ENCODE measurements at regions not wholly inside any gene's neighbourhood (a gene's known extent, or its start where the extent isn't known, plus 50 kb on each side); places are given as distances from the start of the nearest gene placed in this dataset.

DNA sequence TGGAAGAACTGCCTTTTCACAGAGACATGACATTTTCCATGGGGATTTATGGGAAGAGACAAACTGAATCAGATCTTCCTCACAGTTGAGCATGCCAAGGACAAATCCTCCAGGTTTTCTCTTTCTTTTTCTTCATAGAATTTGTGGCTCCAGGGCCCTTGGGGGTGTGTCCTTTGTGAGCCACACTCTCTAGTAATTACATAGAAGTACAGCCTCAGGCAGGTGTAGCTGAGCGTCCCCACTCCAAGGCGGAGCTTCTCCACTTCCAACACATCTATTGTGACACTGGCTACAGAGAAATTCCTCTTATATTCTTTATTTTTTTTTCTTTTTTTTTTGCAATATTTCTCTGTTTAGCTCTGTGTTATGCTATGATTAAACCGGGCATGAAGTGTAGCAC, 420.5 kb upstream of the CD180 start:
- DNase-seq (ENCODE audit: low read depth, low spot score) (no peak), ATAC-seq (no peak), FAIRE-seq (no peak)
- Histone ChIP-seq H3K4me3 (no peak overlapping the region), H4K20me1 (ENCODE audit: control insufficient read depth, insufficient read depth) (no peaks in the 10 kb centered on the region), H3K4me2 (ENCODE audit: control insufficient read depth, insufficient read depth) (no peak overlapping the region), H3K27ac (ENCODE audit: control insufficient read depth, insufficient read depth) (no peak overlapping the region), H2AFZ (ENCODE audit: control insufficient read depth, low read depth, low read length) (no peak overlapping the region), H3K4me1 (ENCODE audit: control insufficient read depth, insufficient read depth, low read length) (no peaks in the 10 kb centered on the region), H3K36me3 (ENCODE audit: control insufficient read depth in 2 of 2, insufficient read depth in 2 of 2, low read length in 1 of 2) (no peaks in the 10 kb centered on the region), H3K9me3 (replicated peaks; ENCODE audit: control insufficient read depth, insufficient read depth, low read length) (no peaks in the 10 kb centered on the region), H3K9ac (ENCODE audit: control insufficient read depth, insufficient read depth, low read length) (no peak overlapping the region), H3K27me3 (replicated peaks in 1 of 2; ENCODE audit: control insufficient read depth in 2 of 2, insufficient read depth in 2 of 2, low read length in 1 of 2) (no peaks in the 10 kb centered on the region), H3K79me2 (ENCODE audit: control insufficient read depth, insufficient read depth, low read length) (no peaks in the 10 kb centered on the region)
- BruUV-seq (replicated peaks): no TSS peak
- CTCF ChIA-PET: no interaction called here
- TF ChIP-seq BRCA1 (IDR thresholded peaks at IDR 0.05; ENCODE audit: low read depth, low read length) (no peak), BHLHE40 (IDR thresholded peaks at IDR 0.05; ENCODE audit: borderline replicate concordance in 1 of 2, low read depth in 2 of 2, low read length in 1 of 2) (no peak), ZNF622 (IDR thresholded peaks at IDR 0.05) (no peak), RCOR1 (conservative IDR thresholded peaks at IDR 0.05; ENCODE audit: low read depth, low read length) (no peak), SIX5 (IDR thresholded peaks at IDR 0.05; ENCODE audit: low read depth, low read length, severe bottlenecking) (no peak), RUNX3 (IDR thresholded peaks at IDR 0.05; ENCODE audit: low read length) (no peak), SMC3 (IDR thresholded peaks at IDR 0.05; ENCODE audit: borderline replicate concordance, low read length) (no peak), JUNB (IDR thresholded peaks at IDR 0.05) (no peak)
- TF ChIP-seq, protein P1, sequence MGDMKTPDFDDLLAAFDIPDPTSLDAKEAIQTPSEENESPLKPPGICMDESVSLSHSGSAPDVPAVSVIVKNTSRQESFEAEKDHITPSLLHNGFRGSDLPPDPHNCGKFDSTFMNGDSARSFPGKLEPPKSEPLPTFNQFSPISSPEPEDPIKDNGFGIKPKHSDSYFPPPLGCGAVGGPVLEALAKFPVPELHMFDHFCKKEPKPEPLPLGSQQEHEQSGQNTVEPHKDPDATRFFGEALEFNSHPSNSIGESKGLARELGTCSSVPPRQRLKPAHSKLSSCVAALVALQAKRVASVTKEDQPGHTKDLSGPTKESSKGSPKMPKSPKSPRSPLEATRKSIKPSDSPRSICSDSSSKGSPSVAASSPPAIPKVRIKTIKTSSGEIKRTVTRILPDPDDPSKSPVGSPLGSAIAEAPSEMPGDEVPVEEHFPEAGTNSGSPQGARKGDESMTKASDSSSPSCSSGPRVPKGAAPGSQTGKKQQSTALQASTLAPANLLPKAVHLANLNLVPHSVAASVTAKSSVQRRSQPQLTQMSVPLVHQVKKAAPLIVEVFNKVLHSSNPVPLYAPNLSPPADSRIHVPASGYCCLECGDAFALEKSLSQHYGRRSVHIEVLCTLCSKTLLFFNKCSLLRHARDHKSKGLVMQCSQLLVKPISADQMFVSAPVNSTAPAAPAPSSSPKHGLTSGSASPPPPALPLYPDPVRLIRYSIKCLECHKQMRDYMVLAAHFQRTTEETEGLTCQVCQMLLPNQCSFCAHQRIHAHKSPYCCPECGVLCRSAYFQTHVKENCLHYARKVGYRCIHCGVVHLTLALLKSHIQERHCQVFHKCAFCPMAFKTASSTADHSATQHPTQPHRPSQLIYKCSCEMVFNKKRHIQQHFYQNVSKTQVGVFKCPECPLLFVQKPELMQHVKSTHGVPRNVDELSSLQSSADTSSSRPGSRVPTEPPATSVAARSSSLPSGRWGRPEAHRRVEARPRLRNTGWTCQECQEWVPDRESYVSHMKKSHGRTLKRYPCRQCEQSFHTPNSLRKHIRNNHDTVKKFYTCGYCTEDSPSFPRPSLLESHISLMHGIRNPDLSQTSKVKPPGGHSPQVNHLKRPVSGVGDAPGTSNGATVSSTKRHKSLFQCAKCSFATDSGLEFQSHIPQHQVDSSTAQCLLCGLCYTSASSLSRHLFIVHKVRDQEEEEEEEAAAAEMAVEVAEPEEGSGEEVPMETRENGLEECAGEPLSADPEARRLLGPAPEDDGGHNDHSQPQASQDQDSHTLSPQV (IDR thresholded peaks at IDR 0.05): no peak
- TF ChIP-seq, protein P2, sequence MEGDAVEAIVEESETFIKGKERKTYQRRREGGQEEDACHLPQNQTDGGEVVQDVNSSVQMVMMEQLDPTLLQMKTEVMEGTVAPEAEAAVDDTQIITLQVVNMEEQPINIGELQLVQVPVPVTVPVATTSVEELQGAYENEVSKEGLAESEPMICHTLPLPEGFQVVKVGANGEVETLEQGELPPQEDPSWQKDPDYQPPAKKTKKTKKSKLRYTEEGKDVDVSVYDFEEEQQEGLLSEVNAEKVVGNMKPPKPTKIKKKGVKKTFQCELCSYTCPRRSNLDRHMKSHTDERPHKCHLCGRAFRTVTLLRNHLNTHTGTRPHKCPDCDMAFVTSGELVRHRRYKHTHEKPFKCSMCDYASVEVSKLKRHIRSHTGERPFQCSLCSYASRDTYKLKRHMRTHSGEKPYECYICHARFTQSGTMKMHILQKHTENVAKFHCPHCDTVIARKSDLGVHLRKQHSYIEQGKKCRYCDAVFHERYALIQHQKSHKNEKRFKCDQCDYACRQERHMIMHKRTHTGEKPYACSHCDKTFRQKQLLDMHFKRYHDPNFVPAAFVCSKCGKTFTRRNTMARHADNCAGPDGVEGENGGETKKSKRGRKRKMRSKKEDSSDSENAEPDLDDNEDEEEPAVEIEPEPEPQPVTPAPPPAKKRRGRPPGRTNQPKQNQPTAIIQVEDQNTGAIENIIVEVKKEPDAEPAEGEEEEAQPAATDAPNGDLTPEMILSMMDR (IDR thresholded peaks at IDR 0.05 in 2 of 3, conservative IDR thresholded peaks at IDR 0.05 in 1 of 3; ENCODE audit: control insufficient read depth in 2 of 3, extremely low read depth in 1 of 3, insufficient read depth in 1 of 3, low read depth in 3 of 3, low read length in 3 of 3): no peak
- TF ChIP-seq, protein P3, sequence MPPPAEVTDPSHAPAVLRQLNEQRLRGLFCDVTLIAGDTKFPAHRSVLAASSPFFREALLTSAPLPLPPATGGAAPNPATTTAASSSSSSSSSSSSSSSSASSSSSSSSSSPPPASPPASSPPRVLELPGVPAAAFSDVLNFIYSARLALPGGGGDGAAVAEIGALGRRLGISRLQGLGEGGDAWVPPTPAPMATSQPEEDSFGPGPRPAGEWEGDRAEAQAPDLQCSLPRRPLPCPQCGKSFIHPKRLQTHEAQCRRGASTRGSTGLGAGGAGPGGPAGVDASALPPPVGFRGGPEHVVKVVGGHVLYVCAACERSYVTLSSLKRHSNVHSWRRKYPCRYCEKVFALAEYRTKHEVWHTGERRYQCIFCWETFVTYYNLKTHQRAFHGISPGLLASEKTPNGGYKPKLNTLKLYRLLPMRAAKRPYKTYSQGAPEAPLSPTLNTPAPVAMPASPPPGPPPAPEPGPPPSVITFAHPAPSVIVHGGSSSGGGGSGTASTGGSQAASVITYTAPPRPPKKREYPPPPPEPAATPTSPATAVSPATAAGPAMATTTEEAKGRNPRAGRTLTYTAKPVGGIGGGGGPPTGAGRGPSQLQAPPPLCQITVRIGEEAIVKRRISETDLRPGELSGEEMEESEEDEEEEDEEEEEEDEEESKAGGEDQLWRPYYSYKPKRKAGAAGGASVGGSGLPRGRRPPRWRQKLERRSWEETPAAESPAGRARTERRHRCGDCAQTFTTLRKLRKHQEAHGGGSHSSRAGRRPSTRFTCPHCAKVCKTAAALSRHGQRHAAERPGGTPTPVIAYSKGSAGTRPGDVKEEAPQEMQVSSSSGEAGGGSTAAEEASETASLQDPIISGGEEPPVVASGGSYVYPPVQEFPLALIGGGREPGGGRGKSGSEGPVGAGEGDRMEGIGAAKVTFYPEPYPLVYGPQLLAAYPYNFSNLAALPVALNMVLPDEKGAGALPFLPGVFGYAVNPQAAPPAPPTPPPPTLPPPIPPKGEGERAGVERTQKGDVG (CRISPR knock-in tag; IDR thresholded peaks at IDR 0.05): no peak
- TF ChIP-seq, protein P4, sequence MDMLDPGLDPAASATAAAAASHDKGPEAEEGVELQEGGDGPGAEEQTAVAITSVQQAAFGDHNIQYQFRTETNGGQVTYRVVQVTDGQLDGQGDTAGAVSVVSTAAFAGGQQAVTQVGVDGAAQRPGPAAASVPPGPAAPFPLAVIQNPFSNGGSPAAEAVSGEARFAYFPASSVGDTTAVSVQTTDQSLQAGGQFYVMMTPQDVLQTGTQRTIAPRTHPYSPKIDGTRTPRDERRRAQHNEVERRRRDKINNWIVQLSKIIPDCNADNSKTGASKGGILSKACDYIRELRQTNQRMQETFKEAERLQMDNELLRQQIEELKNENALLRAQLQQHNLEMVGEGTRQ (IDR thresholded peaks at IDR 0.05; ENCODE audit: borderline replicate concordance, low read depth, low read length): no peak
- POLR2A ChIA-PET: no interaction called here
- SMC1A ChIA-PET (ENCODE audit: uncharacterized antibody, unreplicated experiment): no interaction called here
- intact Hi-C loops (cut with micrococcal nuclease; ENCODE audit: unreplicated experiment) (no loop called here), in situ Hi-C loops (cut with MboI) (no loop called here)
- RAD21 ChIA-PET (ENCODE audit: unreplicated experiment): no interaction called here
- WGBS (ENCODE audit: insufficient coverage, insufficient replicate concordance, low lambda C conversion rate, missing lambda C conversion rate): 64% methylated on average over 3 of the region's 3 CpGs
